Inflammatory macrophage treated with lipopolysaccharide for 4 hours (primary cell): ENCODE measurements at regions not wholly inside any gene's neighbourhood (a gene's known extent, or its start where the extent isn't known, plus 50 kb on each side); places are given as distances from the start of the nearest gene placed in this dataset.
"Not testable (repeated sequence)": the region's sequence is repeated elsewhere in the genome, so short reads cannot be mapped to it uniquely, and the experiment has no call there.

Source experiments
- DNase-seq: peaks from one replicate; pipeline ENCODE4 v3.0.0-alpha.2; 2020

DNA sequence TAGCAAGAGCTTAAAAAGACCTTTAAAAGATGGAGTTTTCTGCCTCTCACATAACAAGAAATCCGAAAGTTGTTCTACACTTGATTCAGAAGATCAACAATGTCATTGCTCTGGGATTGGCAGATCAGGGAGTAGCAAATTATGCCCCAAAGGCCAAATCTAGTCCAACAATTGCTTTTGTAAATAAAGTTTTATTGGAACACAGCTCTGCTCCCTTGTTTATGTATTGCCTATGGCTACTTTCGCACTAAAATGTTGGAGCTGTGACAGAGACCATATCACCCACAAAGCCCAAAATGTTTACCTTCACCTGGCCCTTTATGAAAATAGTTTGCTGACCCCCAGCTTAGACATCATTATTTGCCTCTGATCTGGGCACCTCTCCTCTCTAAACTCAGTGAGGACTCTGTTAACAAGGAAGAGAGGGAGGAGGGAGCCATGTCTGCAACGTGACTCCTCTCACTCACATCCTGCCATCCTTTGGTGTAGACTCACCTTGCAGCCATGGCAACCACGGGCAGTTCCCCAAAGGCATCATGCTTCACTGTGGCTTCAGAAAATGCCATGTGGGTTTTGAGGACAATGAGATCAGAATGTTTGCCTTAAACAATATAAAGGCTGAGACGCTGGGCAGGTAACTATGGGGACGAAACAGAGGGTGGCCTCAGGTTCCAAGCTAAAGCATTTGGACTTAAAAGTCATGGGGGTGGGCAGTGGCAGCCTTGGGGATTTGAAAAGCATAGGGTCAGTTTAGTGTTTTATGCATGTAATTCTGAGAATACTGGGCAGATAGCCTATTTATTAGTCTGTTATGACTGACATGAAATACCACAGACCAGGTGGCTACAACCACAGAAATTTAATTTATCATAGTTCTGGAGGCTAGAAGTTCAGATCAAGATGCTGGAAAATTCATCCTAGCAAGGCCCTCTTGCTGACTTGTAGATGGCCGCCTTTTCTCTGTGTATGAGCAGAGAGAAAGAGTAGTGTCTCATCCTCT, 149.7 kb upstream of the TNFAIP3 start:
- no peak for DNase-seq

- not testable (repeated sequence) for DNase-seq
These were observed 148.2 kb upstream of the TNFAIP3 start for GRCh38 chr6:137718903-137719302.

DNA sequence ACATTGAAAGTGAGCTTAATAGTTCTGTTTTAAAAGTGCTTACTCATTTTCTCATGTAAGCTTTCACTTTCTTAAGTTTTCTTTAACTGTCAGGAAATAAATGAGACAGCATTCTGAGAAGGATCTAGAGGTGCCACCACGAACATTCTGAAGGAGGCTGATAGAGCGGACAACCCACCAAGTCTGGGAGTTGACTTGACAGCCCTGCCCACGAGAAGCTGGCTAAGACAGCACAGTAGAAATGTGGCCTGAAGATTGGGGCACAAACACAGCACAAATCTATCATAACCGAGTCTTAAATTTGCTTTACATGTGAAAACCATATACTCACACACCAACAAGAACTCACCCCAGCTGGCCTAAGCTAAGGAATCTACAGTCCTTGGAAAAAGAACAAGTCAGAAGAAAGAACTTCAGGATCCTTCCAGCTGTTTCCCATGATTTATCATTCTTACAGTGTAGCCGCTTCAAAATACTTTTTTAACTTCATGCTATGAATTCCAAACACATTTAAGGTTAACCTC, 144.2 kb upstream of the TNFAIP3 start:
- DNase-seq, result peak; percentile 90

- no peak for DNase-seq
These were observed 143.6 kb upstream of the TNFAIP3 start for GRCh38 chr6:137723273-137724017.

GRCh38 chr6:137724018-137724403, 143.0 kb upstream of the TNFAIP3 start:
- DNase-seq, result peak; percentile 79

GRCh38 chr6:137724495-137725211, 142.4 kb upstream of the TNFAIP3 start:
- peak; percentile 94 for DNase-seq

- DNase-seq, result no peak
These were observed 141.1 kb upstream of the TNFAIP3 start for GRCh38 chr6:137725949-137726348.

GRCh38 chr6:137726582-137726981, 140.5 kb upstream of the TNFAIP3 start:
- peak; percentile 54 for DNase-seq

DNA sequence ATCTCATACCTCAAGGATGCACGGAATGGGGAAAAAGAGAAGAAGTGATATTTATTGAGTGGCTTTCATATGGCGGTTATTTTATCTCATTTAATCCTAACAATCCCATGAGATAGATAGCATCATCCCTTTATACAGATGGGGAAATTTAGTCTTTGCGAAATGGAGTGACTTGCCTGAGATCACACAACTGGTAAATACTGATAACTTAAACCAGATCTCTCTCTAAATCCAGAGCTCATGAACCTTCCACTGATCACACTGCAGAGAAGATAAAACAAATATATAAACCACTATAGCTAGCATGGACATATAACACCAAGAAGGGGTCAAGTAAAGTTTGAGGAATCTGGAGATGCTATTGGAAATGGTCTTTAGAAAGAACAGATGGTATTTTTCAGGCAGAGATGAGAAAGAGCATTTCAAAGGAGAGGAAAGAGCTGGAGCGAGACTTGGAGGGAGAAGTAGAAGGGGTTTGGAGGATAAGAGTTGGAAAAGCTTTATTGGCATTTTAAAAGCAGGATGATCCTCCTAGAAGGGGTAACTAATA, 139.8 kb upstream of the TNFAIP3 start:
- peak; percentile 66 for DNase-seq

DNA sequence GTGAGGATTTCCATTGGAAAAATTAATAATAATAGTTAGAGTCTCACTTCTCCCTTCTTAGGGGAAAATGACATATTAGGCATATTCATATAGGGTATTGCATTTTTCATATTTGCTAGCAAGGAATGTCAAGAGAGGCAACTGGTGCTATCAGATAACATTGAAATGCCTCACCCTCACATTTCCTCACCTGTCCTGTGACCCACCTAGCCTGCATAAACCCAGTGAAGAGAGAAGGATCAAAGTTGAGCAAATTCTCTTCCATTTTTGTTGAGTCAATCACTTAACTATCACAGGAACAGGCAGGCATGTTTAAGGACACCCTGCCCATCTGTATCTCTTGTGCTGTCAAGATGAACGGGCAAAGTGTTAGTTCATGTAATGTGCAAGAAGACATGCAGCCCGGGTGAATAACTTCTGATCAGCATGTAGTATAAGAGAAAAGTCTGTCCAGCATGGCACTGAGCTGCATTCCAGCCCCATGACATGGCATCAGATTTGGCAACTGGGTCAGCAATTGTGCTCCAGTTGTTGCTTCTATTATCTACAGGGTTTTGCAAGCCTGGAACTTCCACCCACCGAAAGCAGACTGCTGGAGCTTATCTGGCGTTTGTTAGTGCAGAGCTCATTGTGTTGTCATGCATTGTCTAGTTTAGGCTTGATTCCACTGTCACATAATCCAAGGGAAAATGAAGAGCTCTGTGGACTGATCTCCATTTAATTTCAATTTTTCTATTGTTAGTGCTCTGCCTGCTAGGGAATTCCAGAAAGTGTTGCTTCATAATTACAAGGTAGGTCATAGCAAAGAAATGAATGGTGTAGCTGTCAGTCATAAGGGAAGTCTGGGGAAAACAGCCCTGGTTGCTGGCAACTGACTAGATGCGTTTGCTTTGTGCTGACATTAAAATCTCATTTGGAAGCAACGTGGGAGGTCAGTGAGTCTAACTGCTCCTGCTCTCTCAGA, 138.4 kb upstream of the TNFAIP3 start:
- DNase-seq, result peak; percentile 95

GRCh38 chr6:137729866-137730629, 137.0 kb upstream of the TNFAIP3 start:
- peak; percentile 70 for DNase-seq

DNA sequence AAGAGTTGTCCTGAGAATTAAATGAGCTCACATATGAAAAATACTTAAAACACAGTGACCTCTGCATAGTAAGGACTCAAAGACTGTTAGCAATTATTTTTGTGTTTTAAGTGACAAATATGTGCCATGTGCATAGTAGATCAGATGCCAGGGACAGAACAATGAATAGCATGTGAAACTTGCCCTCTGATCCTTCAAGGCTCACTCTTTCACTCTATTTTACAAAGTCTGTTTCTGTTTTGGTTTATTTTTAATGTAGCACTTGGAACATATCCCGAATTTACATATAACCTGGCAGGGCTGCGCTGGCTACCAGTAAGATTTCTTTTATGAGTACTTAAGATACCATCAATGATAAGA, 135.5 kb upstream of the TNFAIP3 start:
- DNase-seq, result peak; percentile 36

DNA sequence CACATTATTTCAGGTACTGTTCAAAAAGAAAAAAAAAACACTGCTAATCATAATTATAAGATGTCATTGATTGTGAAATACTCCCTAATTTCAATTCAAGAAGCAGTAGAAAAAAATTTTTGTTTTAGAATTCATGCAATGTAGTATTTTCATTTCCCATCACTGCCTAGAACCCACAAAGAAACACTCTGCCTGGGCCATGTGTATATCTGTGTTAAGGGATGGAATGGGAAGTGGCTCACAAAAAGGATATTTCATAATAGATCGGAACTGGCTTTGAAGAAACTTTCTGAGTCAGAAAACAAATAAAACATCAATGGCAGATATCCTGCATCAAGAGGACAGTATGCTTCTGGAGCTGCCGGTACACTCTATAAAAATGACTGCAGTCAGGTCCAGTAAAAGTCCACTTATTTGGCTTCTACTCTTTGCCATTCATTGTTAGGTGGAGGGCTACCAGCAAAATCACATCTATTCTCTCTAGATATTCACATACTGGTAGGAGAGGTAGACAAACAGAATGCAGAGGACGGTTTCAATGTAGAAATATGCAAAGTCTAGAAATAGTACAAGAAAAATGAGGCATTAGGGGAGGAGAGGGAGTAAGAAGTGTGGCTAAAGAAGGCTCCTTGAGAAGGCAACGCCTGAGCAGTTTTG, 135.0 kb upstream of the TNFAIP3 start:
- peak; percentile 91 for DNase-seq

GRCh38 chr6:137733372-137733771, 133.7 kb upstream of the TNFAIP3 start:
- DNase-seq, result no peak

DNA sequence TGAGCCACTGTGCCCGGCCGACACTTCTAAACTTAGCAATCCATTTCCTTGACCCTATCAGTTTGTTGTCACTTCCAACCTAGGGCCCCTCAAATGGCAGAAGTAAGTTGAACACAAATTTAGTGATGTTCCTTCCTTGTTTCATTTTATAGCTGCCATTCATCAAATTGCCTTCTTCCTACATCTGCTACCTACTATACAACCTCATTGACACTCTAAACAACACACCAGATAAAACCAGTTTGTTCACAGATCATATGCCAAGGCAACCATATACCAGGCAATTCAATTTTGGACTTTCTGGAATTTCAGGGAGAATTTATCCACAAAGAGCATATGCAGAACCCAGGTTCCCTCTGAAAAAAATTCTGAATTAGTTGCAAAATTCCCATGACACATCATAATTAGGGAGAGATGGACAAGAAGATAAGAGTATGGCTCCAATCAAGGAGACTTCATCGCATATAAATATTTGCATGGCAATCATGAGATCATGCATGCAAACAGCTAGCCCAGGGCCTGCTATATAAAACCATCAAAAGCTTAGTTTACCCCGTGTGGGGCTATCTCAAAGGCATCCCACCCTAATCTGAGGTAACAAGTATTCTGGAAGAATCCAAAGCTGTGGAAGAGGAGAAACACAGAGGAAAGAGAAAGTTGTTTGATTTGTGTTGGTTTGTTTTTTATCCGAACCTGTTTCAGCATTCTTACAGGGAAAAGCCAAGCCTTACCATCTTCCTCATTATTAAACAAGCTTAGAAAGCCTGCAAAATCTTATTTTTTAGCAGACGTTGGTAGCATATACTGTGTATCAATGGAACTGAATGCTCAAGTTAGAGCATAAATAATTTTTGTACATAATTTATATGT, 132.8 kb upstream of the TNFAIP3 start:
- peak; percentile 52 for DNase-seq

DNA sequence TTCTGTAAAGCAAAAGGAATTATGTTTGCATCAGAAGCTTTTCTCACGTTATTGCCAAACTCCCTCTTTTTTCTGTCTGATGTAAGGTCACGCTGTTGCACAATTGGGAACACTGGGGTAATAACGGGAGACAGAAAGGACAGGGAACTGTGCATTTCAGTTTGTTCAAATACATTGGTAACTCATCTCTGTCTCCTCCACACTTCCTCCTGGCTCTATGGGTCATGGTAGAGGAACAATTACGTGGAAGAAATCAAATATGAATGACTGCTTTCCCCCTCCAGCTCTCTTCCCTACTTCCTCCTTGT, 132.2 kb upstream of the TNFAIP3 start:
- DNase-seq, result peak; percentile 97

DNA sequence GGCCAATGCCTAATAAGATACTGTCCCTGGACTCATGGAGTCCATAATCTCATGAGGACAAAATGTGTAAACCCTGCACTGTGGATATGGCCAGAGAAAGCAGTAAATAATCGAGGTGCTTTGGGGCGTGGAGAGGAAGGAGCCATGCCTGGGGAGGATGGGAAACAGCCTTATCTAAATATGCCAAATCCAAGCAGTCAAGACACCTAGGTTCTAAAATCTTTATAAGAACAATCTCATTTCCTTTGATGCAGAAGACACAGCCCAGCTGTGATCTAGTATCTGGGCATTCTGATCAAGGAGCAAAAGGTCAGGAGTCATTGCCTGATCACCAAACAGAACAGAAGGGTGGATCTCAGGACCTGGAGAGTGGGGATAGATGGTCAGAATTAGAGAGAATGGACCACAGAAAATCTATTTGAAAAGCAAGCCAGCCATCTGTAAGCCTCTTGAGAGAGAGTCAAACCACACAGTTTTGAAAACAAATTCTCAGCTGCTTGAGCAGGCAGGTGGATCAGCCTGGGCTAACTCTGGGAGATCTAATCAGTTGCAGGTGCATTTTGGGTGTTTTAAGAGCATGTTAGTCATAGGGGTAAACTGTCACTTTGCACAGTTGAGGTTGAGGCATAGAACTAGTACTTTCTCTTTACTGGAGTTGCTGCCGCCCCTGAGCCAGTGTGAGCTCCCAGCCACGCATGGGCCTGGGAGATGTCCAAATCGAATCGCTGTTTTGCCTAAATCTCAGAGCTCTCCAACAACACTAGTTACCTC, 130.8 kb upstream of the TNFAIP3 start:
- no peak for DNase-seq

- DNase-seq, result peak; percentile 71
These were observed 130.1 kb upstream of the TNFAIP3 start for GRCh38 chr6:137736911-137737310.
